K562 (cell line): ENCODE measurements at regions not wholly inside any gene's neighbourhood (a gene's known extent, or its start where the extent isn't known, plus 50 kb on each side); places are given as distances from the start of the nearest gene placed in this dataset.

ENCODE experiments used
- ATAC-seq: fragments of 200-7000 bp; cut with Tn5 transposase; 3 replicates; pipeline ENCODE4 v1.9.1; 2020; ENCODE audit warnings: moderate library complexity
- BruUV-seq: library from RNA; stranded (reverse); fragments of 400-500 nt; replicated peaks from 2 replicates; lab custom pipeline; 2021; lab: Mats Ljungman, UMichigan
- CTCF ChIA-PET: fragments of 300-600 bp; formaldehyde crosslinking; extraction: SDS; loops from one replicate; lab custom pipeline; 2021; ENCODE audit warnings: low intra/inter-chr PET ratio; lab: Yijun Ruan, JAX
- POLR2A ChIA-PET: fragments of 300-600, 350-650 bp; sonication (Branson Sonifier 250); formaldehyde crosslinking; extraction: SDS; loops from one replicate; lab custom pipeline; 2021; ENCODE audit warnings: antibody characterized with exemption, inconsistent platforms; lab: Yijun Ruan, JAX
- DNase-seq, 4 experiments: peaks; one replicate each; pipeline versions ENCODE4 v3.0.0 to v3.0.0-alpha.2; 2011 to 2018; ENCODE audit warnings: low spot score in 3 of 4, mixed read lengths in 3 of 4; ENCODE audit errors: extremely low read depth in 1 of 4
- FAIRE-seq: peaks from 2 replicates; lab custom pipeline; 2011; peaks lifted over from hg19 to GRCh38; lab: Jason Lieb, UNC
- H2AFZ ChIP-seq: 2 replicates; pipeline ENCODE4 v1.6.0; 2011; ENCODE audit warnings: low read depth, low read length, control low read depth, inconsistent platforms
- H3K27ac ChIP-seq: fragments of 200-600 bp; 3 replicates; pipeline ENCODE4 v1.8.0; 2011; ENCODE audit warnings: low read depth, mild to moderate bottlenecking, control low read depth, inconsistent platforms, low read length, moderate library complexity, mixed read lengths; ENCODE audit errors: extremely low read depth
- H3K27me3 ChIP-seq, 2 experiments: fragments of 300-600 bp in 1 of 2; 2 replicates in 1 of 2; 3 replicates in 1 of 2; pipeline versions ENCODE4 v1.6.0 to v1.8.0; 2011; ENCODE audit warnings: inconsistent platforms in 2 of 2, low read length in 2 of 2, mild to moderate bottlenecking in 1 of 2, mixed read lengths in 1 of 2, moderate library complexity in 1 of 2; ENCODE audit not compliant: control insufficient read depth in 2 of 2, insufficient read depth in 2 of 2
- H3K36me3 ChIP-seq: fragments of 300-600 bp; 3 replicates; pipeline ENCODE4 v1.8.0; 2011; ENCODE audit warnings: mild to moderate bottlenecking, low read length, inconsistent platforms; ENCODE audit not compliant: control insufficient read depth, insufficient read depth
- H3K4me1 ChIP-seq, 2 experiments: fragments of 200-600 bp in 1 of 2; replicated peaks in 1 of 2; 2 replicates in 1 of 2; 3 replicates in 1 of 2; pipeline versions ENCODE4 v1.5.1 to v1.8.0; 2011; ENCODE audit warnings: inconsistent platforms in 2 of 2, low read length in 2 of 2, mild to moderate bottlenecking in 1 of 2, mixed read lengths in 1 of 2, moderate library complexity in 1 of 2; ENCODE audit not compliant: control insufficient read depth in 2 of 2, insufficient read depth in 2 of 2
- H3K4me2 ChIP-seq: 2 replicates; pipeline ENCODE4 v1.6.1; 2011; ENCODE audit warnings: low read length, control low read depth, inconsistent platforms, mixed read lengths; ENCODE audit not compliant: insufficient read depth
- H3K4me3 ChIP-seq: fragments of 200-600 bp; sonication (generic), shearing (Covaris generic); 2 replicates; pipeline ENCODE4 v1.5.1; 2016; ENCODE audit warnings: control low read depth, inconsistent platforms
- H3K79me2 ChIP-seq: fragments of 200-600 bp; 3 replicates; pipeline ENCODE4 v1.8.0; 2011; ENCODE audit warnings: low read length, inconsistent platforms; ENCODE audit not compliant: control insufficient read depth, insufficient read depth
- H3K9ac ChIP-seq, 2 experiments: 2 replicates each; pipeline versions ENCODE4 v1.6.0 to v1.6.1; 2011; ENCODE audit warnings: low read depth in 2 of 2, low read length in 2 of 2, control low read depth in 1 of 2, inconsistent platforms in 1 of 2, mild to moderate bottlenecking in 1 of 2, mixed read lengths in 1 of 2; ENCODE audit not compliant: insufficient read depth in 1 of 2
- H3K9me1 ChIP-seq: one replicate; pipeline ENCODE4 v1.6.0; 2011; ENCODE audit warnings: inconsistent platforms, mild to moderate bottlenecking, low read length, moderate library complexity; ENCODE audit not compliant: control insufficient read depth, insufficient read depth
- H3K9me3 ChIP-seq: replicated peaks from 2 replicates; pipeline ENCODE4 v1.5.1; 2011; ENCODE audit warnings: low read depth, low read length, inconsistent platforms; ENCODE audit not compliant: control insufficient read depth, insufficient read depth
- H4K20me1 ChIP-seq: replicated peaks from 2 replicates; pipeline ENCODE4 v1.6.1; 2011; ENCODE audit warnings: low read length, inconsistent platforms, mixed read lengths; ENCODE audit not compliant: control insufficient read depth, insufficient read depth
- BCOR ChIP-seq: fragments of 450-650 bp; IDR thresholded peaks from 2 replicates; pipeline ENCODE4 v1.6.1; 2016
- BRD9 ChIP-seq: fragments of 450-650 bp; IDR thresholded peaks from 2 replicates; pipeline ENCODE4 v1.6.1; 2018; ENCODE audit warnings: low read depth; ENCODE audit not compliant: partially characterized antibody
- CC2D1A ChIP-seq: fragments of 450-650 bp; IDR thresholded peaks from 2 replicates; pipeline ENCODE4 v1.6.1; 2017; ENCODE audit warnings: mild to moderate bottlenecking
- CREBBP ChIP-seq: IDR thresholded peaks from one replicate; pipeline ENCODE4 v1.6.1; 2012; ENCODE audit warnings: low read depth, mild to moderate bottlenecking, control low read depth, inconsistent platforms, low read length
- CREM ChIP-seq: IDR thresholded peaks from 2 replicates; pipeline ENCODE4 v1.6.1; 2014; ENCODE audit warnings: antibody characterized with exemption, low read depth
- HNRNPLL ChIP-seq: fragments of 200-400 bp; formaldehyde crosslinking; IDR thresholded peaks from 2 replicates; pipeline ENCODE4 v1.6.1; 2017; ENCODE audit warnings: low read length, low read depth, mild to moderate bottlenecking; ENCODE audit not compliant: poor library complexity, severe bottlenecking
- NFYB ChIP-seq: IDR thresholded peaks from 2 replicates; pipeline ENCODE4 v1.6.1; 2011; ENCODE audit warnings: mild to moderate bottlenecking, moderate library complexity; ENCODE audit not compliant: insufficient read length; ENCODE audit errors: extremely low read depth
- SMAD1 ChIP-seq: fragments of 150-350 bp; IDR thresholded peaks from 2 replicates; pipeline ENCODE4 v1.6.1; 2014; ENCODE audit warnings: low read length, low read depth; ENCODE audit not compliant: partially characterized antibody
- ZNF785 ChIP-seq: fragments of 250-450 bp; sonication (Bioruptor Pico); IDR thresholded peaks from 2 replicates; pipeline ENCODE4 v1.4.0; 2020; ENCODE audit warnings: mild to moderate bottlenecking
- WGBS: fragments of 100-300 bp; shearing (Covaris generic); methylation state at CpG from one replicate; pipeline ENCODE4 v1.1.6; 2016; ENCODE audit warnings: low coverage, mixed read lengths; ENCODE audit not compliant: insufficient coverage; ENCODE audit errors: missing lambda C conversion rate; 5-methylcytosine and 5-hydroxymethylcytosine counted together
- in situ Hi-C: fragments of 300-500 bp; cut with MboI; formaldehyde crosslinking; loops from 4 replicates; pipeline ENCODE4 v1.15.0; 2018; ENCODE audit warnings: inconsistent platforms, mixed read lengths
- intact Hi-C: fragments of 100-400 bp; cut with micrococcal nuclease; formaldehyde crosslinking; loops from 2 replicates; pipeline ENCODE4 v1.14.2; 2022
- TF ChIP-seq, protein P1 (sequence below): sonication (generic); formaldehyde crosslinking; IDR thresholded peaks from 2 replicates; pipeline ENCODE4 v1.8.1; 2023; ENCODE audit warnings: mild to moderate bottlenecking, missing genetic modification reagents
- TF ChIP-seq, protein P2 (sequence below): fragments of 250-450 bp; sonication (Bioruptor Pico); IDR thresholded peaks from 2 replicates; pipeline ENCODE4 v1.4.0; 2020; ENCODE audit warnings: mild to moderate bottlenecking, moderate library complexity

DNA sequence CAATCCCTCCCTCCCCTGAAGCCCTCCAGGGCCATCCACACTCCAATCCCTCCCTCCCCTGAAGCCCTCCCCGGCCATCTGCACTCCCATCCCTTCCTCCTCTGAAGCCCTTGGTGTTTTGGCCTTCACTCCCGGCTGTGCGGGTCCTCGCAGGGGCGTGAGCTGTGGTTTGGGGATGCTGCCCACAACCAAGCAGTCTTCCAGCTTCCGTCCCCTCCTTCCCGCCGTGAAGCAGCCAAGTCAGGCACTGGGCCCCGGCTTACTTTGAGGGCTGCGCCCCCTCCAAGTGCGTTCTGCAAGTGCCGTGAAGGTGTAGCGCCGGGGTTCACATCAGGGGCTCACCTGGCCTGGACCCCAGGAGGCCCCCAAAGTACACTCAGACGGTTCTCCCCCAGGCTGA is 335.9 kb downstream of the BRD1 start:
- H3K27ac ChIP-seq = no peak overlapping the region
- BruUV-seq = no TSS peak
- intact Hi-C loops = no loop called here
- no peaks in the 10 kb centered on the region for H3K27me3 ChIP-seq
- H3K4me2 ChIP-seq = no peak overlapping the region
- peaks cover 2 to 47% of the 10 kb centered on the region in 2 experiments; a peak in 4 of 5 replicates for H3K4me1 ChIP-seq
- FAIRE-seq (no peak), DNase-seq (no peak), ATAC-seq (no peak)
- no peaks in the 10 kb centered on the region for H4K20me1 ChIP-seq
- H3K4me3 ChIP-seq = no peak overlapping the region
- TF ChIP-seq CC2D1A = no peak
- no peak for TF ChIP-seq ZNF785
- no peak for TF ChIP-seq SMAD1
- TF ChIP-seq CREM = no peak
- TF ChIP-seq CREBBP = no peak
- TF ChIP-seq NFYB = no peak
- TF ChIP-seq BRD9 = no peak
- TF ChIP-seq BCOR = no peak
- TF ChIP-seq, protein P1, sequence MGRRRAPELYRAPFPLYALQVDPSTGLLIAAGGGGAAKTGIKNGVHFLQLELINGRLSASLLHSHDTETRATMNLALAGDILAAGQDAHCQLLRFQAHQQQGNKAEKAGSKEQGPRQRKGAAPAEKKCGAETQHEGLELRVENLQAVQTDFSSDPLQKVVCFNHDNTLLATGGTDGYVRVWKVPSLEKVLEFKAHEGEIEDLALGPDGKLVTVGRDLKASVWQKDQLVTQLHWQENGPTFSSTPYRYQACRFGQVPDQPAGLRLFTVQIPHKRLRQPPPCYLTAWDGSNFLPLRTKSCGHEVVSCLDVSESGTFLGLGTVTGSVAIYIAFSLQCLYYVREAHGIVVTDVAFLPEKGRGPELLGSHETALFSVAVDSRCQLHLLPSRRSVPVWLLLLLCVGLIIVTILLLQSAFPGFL (CRISPR knock-in tag) = no peak
- no peak for TF ChIP-seq HNRNPLL
- TF ChIP-seq, protein P2, sequence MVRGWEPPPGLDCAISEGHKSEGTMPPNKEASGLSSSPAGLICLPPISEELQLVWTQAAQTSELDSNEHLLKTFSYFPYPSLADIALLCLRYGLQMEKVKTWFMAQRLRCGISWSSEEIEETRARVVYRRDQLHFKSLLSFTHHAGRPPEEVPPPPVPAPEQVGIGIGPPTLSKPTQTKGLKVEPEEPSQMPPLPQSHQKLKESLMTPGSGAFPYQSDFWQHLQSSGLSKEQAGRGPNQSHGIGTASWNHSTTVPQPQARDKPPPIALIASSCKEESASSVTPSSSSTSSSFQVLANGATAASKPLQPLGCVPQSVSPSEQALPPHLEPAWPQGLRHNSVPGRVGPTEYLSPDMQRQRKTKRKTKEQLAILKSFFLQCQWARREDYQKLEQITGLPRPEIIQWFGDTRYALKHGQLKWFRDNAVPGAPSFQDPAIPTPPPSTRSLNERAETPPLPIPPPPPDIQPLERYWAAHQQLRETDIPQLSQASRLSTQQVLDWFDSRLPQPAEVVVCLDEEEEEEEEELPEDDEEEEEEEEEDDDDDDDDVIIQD (CRISPR knock-in tag) = no peak
- no peaks in the 10 kb centered on the region for H3K9me3 ChIP-seq
- ChIA-PET CTCF (no interaction called here), POLR2A (interaction anchor here (1.2 kb wide), 1 partner anchor 10 kb away, joined by 4 read pairs; no protein-coding TSS in a partner anchor)
- H3K9me1 ChIP-seq = peaks cover 3% of the 10 kb centered on the region
- peaks cover 5% of the 10 kb centered on the region; the same call in 1 of the 3 replicates for H3K79me2 ChIP-seq
- H2AFZ ChIP-seq = no peak overlapping the region
- no peaks in the 10 kb centered on the region for H3K36me3 ChIP-seq
- in situ Hi-C loops = no loop called here
- no peak overlapping the region for H3K9ac ChIP-seq
- no CpG with 5 or more reads among the region's 15 CpGs for WGBS
